OCI-LY1 (cell line): ENCODE measurements at regions not wholly inside any gene's neighbourhood (a gene's known extent, or its start where the extent isn't known, plus 50 kb on each side); places are given as distances from the start of the nearest gene placed in this dataset.

Source experiments
- H2AFZ ChIP-seq: fragments of 200-600 bp; sonication (generic), shearing (Covaris generic); 2 replicates; pipeline ENCODE4 v1.6.0; 2014; ENCODE audit warnings: antibody characterized with exemption, mild to moderate bottlenecking, low read length
- H3F3A ChIP-seq: fragments of 200-600 bp; sonication (generic), shearing (Covaris generic); 2 replicates; pipeline ENCODE4 v1.6.0; 2014; ENCODE audit warnings: mild to moderate bottlenecking, antibody characterized with exemption, low read length, moderate library complexity; ENCODE audit not compliant: insufficient read depth
- H3K27ac ChIP-seq: fragments of 200-600 bp; sonication (generic); 2 replicates; pipeline ENCODE4 v1.5.1; 2014; ENCODE audit warnings: low read length, mixed run types, mild to moderate bottlenecking, low read depth; ENCODE audit not compliant: poor library complexity, severe bottlenecking
- H3K27me3 ChIP-seq: fragments of 200-600 bp; sonication (generic); 2 replicates; pipeline ENCODE4 v1.6.0; 2014; ENCODE audit warnings: antibody characterized with exemption, mild to moderate bottlenecking, low read length, moderate library complexity; ENCODE audit not compliant: insufficient read depth
- H3K36me3 ChIP-seq: fragments of 200-600 bp; sonication (generic); 2 replicates; pipeline ENCODE4 v1.6.1; 2014; ENCODE audit warnings: mild to moderate bottlenecking, antibody characterized with exemption, low read length, moderate library complexity, mixed read lengths; ENCODE audit not compliant: insufficient read depth
- H3K4me1 ChIP-seq: fragments of 200-600 bp; sonication (generic); 2 replicates; pipeline ENCODE4 v1.5.1; 2014; ENCODE audit warnings: mild to moderate bottlenecking, low read length, moderate library complexity; ENCODE audit not compliant: insufficient read depth, severe bottlenecking
- H3K4me2 ChIP-seq: fragments of 200-600 bp; sonication (generic), shearing (Covaris generic); 2 replicates; pipeline ENCODE4 v1.6.1; 2014; ENCODE audit warnings: low read length
- H3K4me3 ChIP-seq: fragments of 200-600 bp; sonication (generic); 2 replicates; pipeline ENCODE4 v1.5.1; 2014; ENCODE audit warnings: low read length, low read depth, mild to moderate bottlenecking, mixed read lengths; ENCODE audit not compliant: poor library complexity, severe bottlenecking
- H3K79me2 ChIP-seq: fragments of 200-600 bp; shearing (Covaris generic); 2 replicates; pipeline ENCODE4 v1.6.1; 2016; ENCODE audit warnings: mixed run types, low read length, mixed read lengths; ENCODE audit not compliant: insufficient read depth
- H3K9ac ChIP-seq: fragments of 200-600 bp; sonication (generic), shearing (Covaris generic); 2 replicates; pipeline ENCODE4 v1.6.1; 2014; ENCODE audit warnings: mild to moderate bottlenecking, low read length, mixed read lengths
- H3K9me2 ChIP-seq: fragments of 200-600 bp; sonication (generic), shearing (Covaris generic); 2 replicates; pipeline ENCODE4 v1.6.1; 2014; ENCODE audit warnings: low read depth, mild to moderate bottlenecking, low read length, mixed read lengths
- H3K9me3 ChIP-seq: fragments of 200-600 bp; shearing (Covaris generic); 2 replicates; pipeline ENCODE4 v1.6.1; 2014; ENCODE audit warnings: low read length, mixed read lengths
- H4K20me1 ChIP-seq: fragments of 200-600 bp; sonication (generic), shearing (Covaris generic); 2 replicates; pipeline ENCODE4 v1.6.0; 2016; ENCODE audit warnings: mild to moderate bottlenecking, low read length; ENCODE audit not compliant: insufficient read depth
- CTCF ChIP-seq: fragments of 200-600 bp; sonication (generic), shearing (Covaris generic); IDR thresholded peaks from 2 replicates; pipeline ENCODE4 v1.5.1; 2017; ENCODE audit warnings: mild to moderate bottlenecking, antibody characterized with exemption, low read length, moderate library complexity, mixed read lengths
- EZH2 ChIP-seq: fragments of 200-600 bp; sonication (generic), shearing (Covaris generic); IDR thresholded peaks from 2 replicates; pipeline ENCODE4 v1.8.0; 2017; ENCODE audit warnings: borderline replicate concordance, mixed run types, mild to moderate bottlenecking, antibody characterized with exemption, low read length, moderate library complexity, mixed read lengths

DNA sequence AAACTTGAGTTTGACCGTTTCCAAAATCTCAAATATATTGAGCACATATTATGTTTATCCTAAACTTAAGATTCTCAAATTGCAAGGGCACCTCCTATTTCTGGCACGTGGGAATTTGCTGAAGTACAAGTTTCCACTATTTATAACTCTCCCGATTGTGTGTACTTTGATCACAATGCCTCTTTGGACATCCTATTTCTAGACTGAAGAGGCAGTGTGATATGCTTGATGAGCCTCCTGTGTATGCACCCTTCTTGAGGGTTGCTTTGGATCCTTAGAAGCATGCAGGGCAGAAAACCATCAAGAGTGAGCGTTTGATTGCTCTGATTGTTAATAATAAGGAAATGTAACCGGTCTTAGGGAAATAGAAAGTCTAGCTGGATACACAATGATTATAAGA lies 218.9 kb upstream of the RBM19 start:
- Histone ChIP-seq H3K4me1 (no peaks in the 10 kb centered on the region), H3K9me2 (no peaks in the 10 kb centered on the region), H3F3A (no peaks in the 10 kb centered on the region), H3K4me2 (no peak overlapping the region), H2AFZ (no peak overlapping the region), H3K79me2 (no peaks in the 10 kb centered on the region), H3K9me3 (no peaks in the 10 kb centered on the region), H4K20me1 (no peaks in the 10 kb centered on the region), H3K27me3 (no peaks in the 10 kb centered on the region), H3K36me3 (no peaks in the 10 kb centered on the region), H3K4me3 (no peak overlapping the region), H3K27ac (no peak overlapping the region), H3K9ac (no peak overlapping the region)
- TF ChIP-seq CTCF (no peak), EZH2 (no peak)

DNA sequence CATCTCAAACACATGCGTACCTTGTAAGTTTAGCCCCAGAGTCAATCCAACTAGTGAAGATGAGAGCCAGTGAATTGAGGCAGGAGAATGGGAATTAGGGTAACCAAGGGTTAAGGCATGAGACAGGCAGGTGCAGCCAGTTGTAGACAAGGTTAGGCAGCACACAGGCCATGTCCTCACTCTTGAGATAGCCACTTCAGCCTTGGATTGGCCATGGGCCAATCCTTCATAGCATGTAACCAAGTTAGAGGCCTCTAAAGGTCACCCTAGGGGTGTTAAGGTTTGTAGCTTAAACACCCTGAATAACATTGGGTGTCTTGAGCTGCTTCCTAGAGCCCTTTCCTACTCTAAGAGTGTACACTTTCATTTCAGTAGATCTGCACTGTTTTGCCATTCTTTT lies 208.2 kb upstream of the RBM19 start:
- Histone ChIP-seq H3K36me3 (no peaks in the 10 kb centered on the region), H3K4me1 (no peaks in the 10 kb centered on the region), H3K79me2 (no peaks in the 10 kb centered on the region), H2AFZ (no peak overlapping the region), H3K4me2 (no peak overlapping the region), H4K20me1 (no peaks in the 10 kb centered on the region), H3K9ac (no peak overlapping the region), H3K9me3 (no peaks in the 10 kb centered on the region), H3K9me2 (no peaks in the 10 kb centered on the region), H3K27ac (no peak overlapping the region), H3K4me3 (no peak overlapping the region), H3F3A (no peaks in the 10 kb centered on the region), H3K27me3 (no peaks in the 10 kb centered on the region)
- no peak for TF ChIP-seq EZH2
- TF ChIP-seq CTCF, result no peak

DNA sequence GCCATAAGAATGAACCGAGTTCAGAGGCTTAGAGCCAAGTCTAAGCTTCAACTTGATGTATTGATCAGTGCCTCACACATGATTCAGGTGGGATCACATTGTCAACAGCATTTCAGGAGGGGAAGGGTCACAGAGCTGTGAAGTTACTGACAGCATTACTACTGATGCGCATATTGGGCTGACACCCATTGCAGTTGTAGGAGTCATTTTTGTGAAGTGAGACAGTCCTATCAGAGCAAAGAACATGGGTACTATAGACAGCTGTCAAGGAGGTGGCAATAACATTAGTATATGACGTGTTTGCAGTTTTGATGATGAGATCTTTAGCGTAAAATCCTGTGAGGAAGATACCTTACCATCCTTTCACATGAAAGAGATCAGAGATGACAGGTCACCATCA lies 206.0 kb upstream of the RBM19 start:
- H3F3A ChIP-seq, result no peaks in the 10 kb centered on the region
- no peaks in the 10 kb centered on the region for H3K9me2 ChIP-seq
- no peaks in the 10 kb centered on the region for H3K79me2 ChIP-seq
- no peak for TF ChIP-seq CTCF
- TF ChIP-seq EZH2, result no peak
- no peak overlapping the region for H3K4me2 ChIP-seq
- H3K27me3 ChIP-seq, result no peaks in the 10 kb centered on the region
- no peaks in the 10 kb centered on the region for H3K4me1 ChIP-seq
- H3K27ac ChIP-seq, result no peak overlapping the region
- no peaks in the 10 kb centered on the region for H3K36me3 ChIP-seq
- H4K20me1 ChIP-seq, result no peaks in the 10 kb centered on the region
- no peaks in the 10 kb centered on the region for H3K9me3 ChIP-seq
- no peak overlapping the region for H2AFZ ChIP-seq
- H3K9ac ChIP-seq, result no peak overlapping the region
- H3K4me3 ChIP-seq, result no peak overlapping the region
